ENCODE measurements at regions not wholly inside any gene's neighbourhood (a gene's known extent, or its start where the extent isn't known, plus 50 kb on each side); places are given as distances from the start of the nearest gene placed in this dataset.
"Not testable (repeated sequence)": the region's sequence is repeated elsewhere in the genome, so short reads cannot be mapped to it uniquely, and the experiment has no call there.

- TF ChIP-seq CTCF (IDR thresholded peaks at IDR 0.05); POLR2AphosphoS5 (IDR thresholded peaks at IDR 0.05; ENCODE audit: insufficient read depth in 1 of 2, low read depth in 1 of 2): not testable (repeated sequence)
These were observed 145.2 kb downstream of the CCT8L2 start for GRCh38 chr22:16447451-16447850.

Data from vagina (tissue), 2 donors.